Gastroesophageal sphincter (tissue), 4 donors: ENCODE measurements at regions not wholly inside any gene's neighbourhood (a gene's known extent, or its start where the extent isn't known, plus 50 kb on each side); places are given as distances from the start of the nearest gene placed in this dataset.

Source experiments
- ATAC-seq: fragments of 150-250 bp; one replicate; pipeline ENCODE4 v1.9.1; 2016; ENCODE audit warnings: mild to moderate bottlenecking, moderate library complexity
- H3K27ac ChIP-seq, 4 donors: fragments of 200-600 bp; sonication (generic) in 3 of 4; 1 replicate in 3 of 4; 2 replicates in 1 of 4; pipeline ENCODE4 v1.5.1; 2016 to 2019
- H3K27me3 ChIP-seq: fragments of 200-600 bp; sonication (generic); one replicate; pipeline ENCODE4 v1.5.1; 2019
- H3K36me3 ChIP-seq, 2 donors: fragments of 200-600 bp; sonication (generic); one replicate each; pipeline ENCODE4 v1.5.1; 2019; ENCODE audit warnings: control low read depth in 1 of 2
- H3K4me1 ChIP-seq, 3 donors: fragments of 200-600 bp; sonication (generic); 1 replicate in 2 of 3; 2 replicates in 1 of 3; pipeline ENCODE4 v1.5.1; 2016 to 2019; ENCODE audit warnings: control low read depth in 2 of 3
- H3K4me3 ChIP-seq, 2 donors: fragments of 200-600 bp; sonication (generic); one replicate each; pipeline ENCODE4 v1.5.1; 2019; ENCODE audit warnings: mild to moderate bottlenecking in 1 of 2, moderate library complexity in 1 of 2
- H3K9me3 ChIP-seq, 3 donors: fragments of 200-600 bp; sonication (generic); one replicate each; pipeline ENCODE4 v1.5.1; 2017 to 2019; ENCODE audit warnings: control low read depth in 2 of 3
- EP300 ChIP-seq: sonication (generic); formaldehyde crosslinking; IDR thresholded peaks from one replicate; pipeline ENCODE4 v1.6.1; 2017; ENCODE audit warnings: antibody characterized with exemption, mild to moderate bottlenecking
- POLR2A ChIP-seq, 2 donors: fragments of 450-650 bp; IDR thresholded peaks; one replicate each; pipeline ENCODE4 v1.6.1; 2017; ENCODE audit warnings: antibody characterized with exemption in 2 of 2, mild to moderate bottlenecking in 2 of 2, moderate library complexity in 1 of 2
- POLR2AphosphoS5 ChIP-seq: sonication (generic); formaldehyde crosslinking; IDR thresholded peaks from one replicate; pipeline ENCODE4 v1.6.1; 2017; ENCODE audit warnings: antibody characterized with exemption
- WGBS, 2 donors: methylation state at CpG; one replicate each; pipeline ENCODE4 v1.1.5; 2018; ENCODE audit warnings: low coverage in 1 of 2; 5-methylcytosine and 5-hydroxymethylcytosine counted together
- TF ChIP-seq, protein P1 (sequence below), 4 experiments: fragments of 200-600 bp in 2 of 4; fragments of 450-650 bp in 2 of 4; sonication (generic) in 1 of 4; IDR thresholded peaks; one replicate each; pipeline ENCODE4 v1.5.1; 2017 to 2019; ENCODE audit warnings: antibody characterized with exemption in 4 of 4, mild to moderate bottlenecking in 2 of 4, moderate library complexity in 2 of 4

DNA sequence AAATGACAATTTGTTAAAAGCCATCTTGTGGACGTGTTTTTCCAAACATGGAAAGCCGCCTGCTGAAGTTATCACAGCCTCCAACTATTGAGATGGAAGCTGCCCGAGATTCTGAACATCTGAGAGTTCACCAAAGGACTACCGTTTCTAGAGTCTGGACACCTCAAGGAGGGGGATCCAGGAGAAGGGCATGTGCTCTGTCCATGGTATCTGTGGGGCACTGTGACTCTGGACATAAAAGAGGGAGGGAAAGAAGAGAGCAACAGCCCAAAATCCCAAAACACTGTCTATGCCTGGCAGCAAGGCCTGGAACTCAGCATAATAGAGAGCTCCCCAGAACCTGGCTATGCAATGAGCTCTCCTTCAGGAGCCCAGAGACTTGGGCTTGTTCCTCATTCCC is 319.9 kb downstream of the EN1 start:
- Histone ChIP-seq H3K27me3 (no peaks in the 10 kb centered on the region), H3K27ac (no peak overlapping the region), H3K36me3 (no peaks in the 10 kb centered on the region), H3K4me3 (no peak overlapping the region), H3K9me3 (no peaks in the 10 kb centered on the region), H3K4me1 (no peaks in the 10 kb centered on the region)
- TF ChIP-seq POLR2A (IDR thresholded peaks at IDR 0.05) (no peak), POLR2AphosphoS5 (no peak), EP300 (no peak)
- TF ChIP-seq, protein P1, sequence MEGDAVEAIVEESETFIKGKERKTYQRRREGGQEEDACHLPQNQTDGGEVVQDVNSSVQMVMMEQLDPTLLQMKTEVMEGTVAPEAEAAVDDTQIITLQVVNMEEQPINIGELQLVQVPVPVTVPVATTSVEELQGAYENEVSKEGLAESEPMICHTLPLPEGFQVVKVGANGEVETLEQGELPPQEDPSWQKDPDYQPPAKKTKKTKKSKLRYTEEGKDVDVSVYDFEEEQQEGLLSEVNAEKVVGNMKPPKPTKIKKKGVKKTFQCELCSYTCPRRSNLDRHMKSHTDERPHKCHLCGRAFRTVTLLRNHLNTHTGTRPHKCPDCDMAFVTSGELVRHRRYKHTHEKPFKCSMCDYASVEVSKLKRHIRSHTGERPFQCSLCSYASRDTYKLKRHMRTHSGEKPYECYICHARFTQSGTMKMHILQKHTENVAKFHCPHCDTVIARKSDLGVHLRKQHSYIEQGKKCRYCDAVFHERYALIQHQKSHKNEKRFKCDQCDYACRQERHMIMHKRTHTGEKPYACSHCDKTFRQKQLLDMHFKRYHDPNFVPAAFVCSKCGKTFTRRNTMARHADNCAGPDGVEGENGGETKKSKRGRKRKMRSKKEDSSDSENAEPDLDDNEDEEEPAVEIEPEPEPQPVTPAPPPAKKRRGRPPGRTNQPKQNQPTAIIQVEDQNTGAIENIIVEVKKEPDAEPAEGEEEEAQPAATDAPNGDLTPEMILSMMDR (IDR thresholded peaks at IDR 0.05), result no peak
- WGBS, 2 donors, result 0 to 70% methylated on average over 1 to 2 of the region's 4 CpGs
- ATAC-seq, result no peak

DNA sequence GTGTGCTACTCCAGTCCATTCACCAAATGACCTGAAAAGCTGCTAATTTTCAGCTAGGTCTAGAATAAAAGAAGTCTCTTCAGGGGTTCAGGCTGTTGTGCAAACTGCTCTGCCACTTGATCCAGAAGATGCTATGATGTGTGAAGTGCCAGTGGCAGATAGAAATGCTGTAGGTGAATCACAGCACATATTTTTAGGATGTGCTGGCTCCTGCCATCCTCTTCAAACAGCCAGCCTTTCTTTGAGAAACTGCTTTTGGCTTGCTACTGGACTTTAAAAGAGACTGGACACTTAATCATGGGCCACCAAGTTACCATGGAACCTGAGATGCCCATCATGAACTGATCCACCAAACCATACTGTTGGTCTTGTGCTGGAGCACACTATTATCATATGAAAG is 322.1 kb downstream of the EN1 start:
- no peaks in the 10 kb centered on the region for H3K27me3 ChIP-seq
- no peak for TF ChIP-seq EP300
- TF ChIP-seq, protein P1 (IDR thresholded peaks at IDR 0.05), result no peak
- no peak for TF ChIP-seq POLR2A (IDR thresholded peaks at IDR 0.05)
- no peak for TF ChIP-seq POLR2AphosphoS5
- no peak for ATAC-seq
- H3K4me3 ChIP-seq, result no peak overlapping the region
- H3K27ac ChIP-seq, result no peak overlapping the region
- H3K4me1 ChIP-seq, result no peaks in the 10 kb centered on the region
- no peaks in the 10 kb centered on the region for H3K36me3 ChIP-seq
- peaks cover 0 to 15% (median 0%) of the 10 kb centered on the region in 3 donors for H3K9me3 ChIP-seq

DNA sequence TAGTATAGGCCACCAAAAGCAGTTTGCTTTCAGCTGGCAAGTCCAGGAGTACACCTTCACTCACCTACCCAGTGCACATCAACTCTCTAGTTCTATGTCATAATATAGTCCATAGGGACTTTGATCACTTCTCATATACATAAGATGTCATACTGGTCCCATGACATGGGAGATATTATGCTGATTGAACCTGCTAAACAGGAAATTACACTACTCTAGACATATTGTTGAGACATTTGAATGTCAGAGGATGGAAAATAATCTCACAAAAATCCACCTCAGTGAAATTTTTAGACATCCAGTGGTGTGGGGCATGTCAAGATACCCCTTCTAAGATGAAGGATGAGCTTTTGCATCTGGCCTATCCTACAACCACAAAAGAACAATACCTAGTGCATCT is 322.5 kb downstream of the EN1 start:
- TF ChIP-seq EP300 (no peak), POLR2A (IDR thresholded peaks at IDR 0.05) (no peak), POLR2AphosphoS5 (no peak)
- TF ChIP-seq, protein P1 (IDR thresholded peaks at IDR 0.05), result no peak
- Histone ChIP-seq H3K36me3 (no peaks in the 10 kb centered on the region), H3K27ac (no peak overlapping the region), H3K4me3 (no peak overlapping the region), H3K9me3 (peaks cover 0 to 20% (median 0%) of the 10 kb centered on the region in 3 donors), H3K27me3 (no peaks in the 10 kb centered on the region), H3K4me1 (no peaks in the 10 kb centered on the region)
- no peak for ATAC-seq

DNA sequence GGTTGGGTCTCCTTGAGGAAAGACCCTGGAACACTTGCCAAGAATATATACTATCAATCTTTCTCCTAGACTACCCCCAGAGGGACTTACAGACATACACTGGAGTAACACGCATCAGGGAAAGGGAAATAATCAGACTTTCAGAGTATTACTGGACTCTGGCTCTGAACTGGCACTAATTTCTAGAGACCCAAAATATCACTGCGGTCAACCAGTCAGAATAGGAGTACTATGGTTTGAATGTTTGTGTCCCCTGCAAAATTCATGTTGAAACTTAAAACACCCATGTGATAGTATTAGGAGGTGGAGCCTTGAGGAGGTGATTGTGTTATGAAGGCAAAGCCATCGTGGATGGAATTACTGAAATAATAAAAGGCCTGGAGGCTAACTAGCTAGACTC is 323.7 kb downstream of the EN1 start:
- no peaks in the 10 kb centered on the region for H3K36me3 ChIP-seq
- H3K9me3 ChIP-seq, result peaks cover 0 to 31% (median 0%) of the 10 kb centered on the region in 3 donors
- H3K27ac ChIP-seq, result no peak overlapping the region
- no peak for ATAC-seq
- H3K27me3 ChIP-seq, result no peaks in the 10 kb centered on the region
- no peaks in the 10 kb centered on the region for H3K4me1 ChIP-seq
- WGBS, 2 donors, result 64 to 69% methylated on average over 3 of the region's 3 CpGs
- no peak for TF ChIP-seq POLR2AphosphoS5
- TF ChIP-seq, protein P1 (IDR thresholded peaks at IDR 0.05), result no peak
- no peak for TF ChIP-seq POLR2A (IDR thresholded peaks at IDR 0.05)
- TF ChIP-seq EP300, result no peak
- H3K4me3 ChIP-seq, result no peak overlapping the region

DNA sequence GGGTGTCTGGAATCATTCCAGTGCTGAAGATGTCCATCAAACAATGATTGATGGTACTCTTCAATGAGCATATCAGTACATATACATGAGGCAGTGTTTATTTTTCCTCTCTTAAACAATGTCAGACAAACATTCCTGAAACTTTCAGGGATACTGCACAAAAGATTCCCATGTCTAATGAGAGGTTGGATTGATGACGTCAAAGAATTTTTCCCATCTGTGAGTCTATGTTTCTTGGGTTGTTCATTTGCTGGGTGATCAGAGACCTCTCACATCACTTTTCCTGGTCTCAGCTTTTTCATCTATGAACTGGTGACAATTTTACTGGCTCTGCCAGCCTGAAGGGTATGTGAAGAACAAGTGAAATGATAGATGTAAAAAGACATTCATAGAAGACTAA is 325.5 kb downstream of the EN1 start:
- WGBS, 2 donors, result 88 to 90% methylated on average over 1 of the region's 1 CpG
- H3K4me3 ChIP-seq, result no peak overlapping the region
- no peaks in the 10 kb centered on the region for H3K4me1 ChIP-seq
- TF ChIP-seq POLR2A (IDR thresholded peaks at IDR 0.05) (no peak), POLR2AphosphoS5 (no peak), EP300 (no peak)
- TF ChIP-seq, protein P1 (IDR thresholded peaks at IDR 0.05), result no peak
- H3K36me3 ChIP-seq, result no peaks in the 10 kb centered on the region
- no peak for ATAC-seq
- no peak overlapping the region for H3K27ac ChIP-seq
- H3K27me3 ChIP-seq, result no peaks in the 10 kb centered on the region
- H3K9me3 ChIP-seq, result peaks cover 0 to 33% (median 0%) of the 10 kb centered on the region in 3 donors
